ENCODE measurements at regions not wholly inside any gene's neighbourhood (a gene's known extent, or its start where the extent isn't known, plus 50 kb on each side); places are given as distances from the start of the nearest gene placed in this dataset.

DNA sequence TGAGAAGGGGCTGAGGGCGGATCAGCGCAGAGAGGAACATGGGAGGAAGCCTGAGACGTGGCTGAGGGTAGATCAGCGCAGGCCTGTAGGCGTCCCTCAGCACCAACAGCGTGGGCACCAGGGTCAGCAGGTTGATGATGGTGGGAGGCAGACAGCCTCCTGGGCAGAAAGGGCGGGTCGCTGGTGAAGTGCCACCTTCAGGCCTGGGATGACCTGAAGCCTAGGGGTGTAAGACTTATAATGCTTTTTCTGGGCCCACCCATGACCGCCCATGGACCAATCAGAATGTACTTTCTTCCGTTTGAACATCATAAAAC lies 462.1 kb downstream of the TBC1D32 start (continued):
- TF ChIP-seq, protein P1, sequence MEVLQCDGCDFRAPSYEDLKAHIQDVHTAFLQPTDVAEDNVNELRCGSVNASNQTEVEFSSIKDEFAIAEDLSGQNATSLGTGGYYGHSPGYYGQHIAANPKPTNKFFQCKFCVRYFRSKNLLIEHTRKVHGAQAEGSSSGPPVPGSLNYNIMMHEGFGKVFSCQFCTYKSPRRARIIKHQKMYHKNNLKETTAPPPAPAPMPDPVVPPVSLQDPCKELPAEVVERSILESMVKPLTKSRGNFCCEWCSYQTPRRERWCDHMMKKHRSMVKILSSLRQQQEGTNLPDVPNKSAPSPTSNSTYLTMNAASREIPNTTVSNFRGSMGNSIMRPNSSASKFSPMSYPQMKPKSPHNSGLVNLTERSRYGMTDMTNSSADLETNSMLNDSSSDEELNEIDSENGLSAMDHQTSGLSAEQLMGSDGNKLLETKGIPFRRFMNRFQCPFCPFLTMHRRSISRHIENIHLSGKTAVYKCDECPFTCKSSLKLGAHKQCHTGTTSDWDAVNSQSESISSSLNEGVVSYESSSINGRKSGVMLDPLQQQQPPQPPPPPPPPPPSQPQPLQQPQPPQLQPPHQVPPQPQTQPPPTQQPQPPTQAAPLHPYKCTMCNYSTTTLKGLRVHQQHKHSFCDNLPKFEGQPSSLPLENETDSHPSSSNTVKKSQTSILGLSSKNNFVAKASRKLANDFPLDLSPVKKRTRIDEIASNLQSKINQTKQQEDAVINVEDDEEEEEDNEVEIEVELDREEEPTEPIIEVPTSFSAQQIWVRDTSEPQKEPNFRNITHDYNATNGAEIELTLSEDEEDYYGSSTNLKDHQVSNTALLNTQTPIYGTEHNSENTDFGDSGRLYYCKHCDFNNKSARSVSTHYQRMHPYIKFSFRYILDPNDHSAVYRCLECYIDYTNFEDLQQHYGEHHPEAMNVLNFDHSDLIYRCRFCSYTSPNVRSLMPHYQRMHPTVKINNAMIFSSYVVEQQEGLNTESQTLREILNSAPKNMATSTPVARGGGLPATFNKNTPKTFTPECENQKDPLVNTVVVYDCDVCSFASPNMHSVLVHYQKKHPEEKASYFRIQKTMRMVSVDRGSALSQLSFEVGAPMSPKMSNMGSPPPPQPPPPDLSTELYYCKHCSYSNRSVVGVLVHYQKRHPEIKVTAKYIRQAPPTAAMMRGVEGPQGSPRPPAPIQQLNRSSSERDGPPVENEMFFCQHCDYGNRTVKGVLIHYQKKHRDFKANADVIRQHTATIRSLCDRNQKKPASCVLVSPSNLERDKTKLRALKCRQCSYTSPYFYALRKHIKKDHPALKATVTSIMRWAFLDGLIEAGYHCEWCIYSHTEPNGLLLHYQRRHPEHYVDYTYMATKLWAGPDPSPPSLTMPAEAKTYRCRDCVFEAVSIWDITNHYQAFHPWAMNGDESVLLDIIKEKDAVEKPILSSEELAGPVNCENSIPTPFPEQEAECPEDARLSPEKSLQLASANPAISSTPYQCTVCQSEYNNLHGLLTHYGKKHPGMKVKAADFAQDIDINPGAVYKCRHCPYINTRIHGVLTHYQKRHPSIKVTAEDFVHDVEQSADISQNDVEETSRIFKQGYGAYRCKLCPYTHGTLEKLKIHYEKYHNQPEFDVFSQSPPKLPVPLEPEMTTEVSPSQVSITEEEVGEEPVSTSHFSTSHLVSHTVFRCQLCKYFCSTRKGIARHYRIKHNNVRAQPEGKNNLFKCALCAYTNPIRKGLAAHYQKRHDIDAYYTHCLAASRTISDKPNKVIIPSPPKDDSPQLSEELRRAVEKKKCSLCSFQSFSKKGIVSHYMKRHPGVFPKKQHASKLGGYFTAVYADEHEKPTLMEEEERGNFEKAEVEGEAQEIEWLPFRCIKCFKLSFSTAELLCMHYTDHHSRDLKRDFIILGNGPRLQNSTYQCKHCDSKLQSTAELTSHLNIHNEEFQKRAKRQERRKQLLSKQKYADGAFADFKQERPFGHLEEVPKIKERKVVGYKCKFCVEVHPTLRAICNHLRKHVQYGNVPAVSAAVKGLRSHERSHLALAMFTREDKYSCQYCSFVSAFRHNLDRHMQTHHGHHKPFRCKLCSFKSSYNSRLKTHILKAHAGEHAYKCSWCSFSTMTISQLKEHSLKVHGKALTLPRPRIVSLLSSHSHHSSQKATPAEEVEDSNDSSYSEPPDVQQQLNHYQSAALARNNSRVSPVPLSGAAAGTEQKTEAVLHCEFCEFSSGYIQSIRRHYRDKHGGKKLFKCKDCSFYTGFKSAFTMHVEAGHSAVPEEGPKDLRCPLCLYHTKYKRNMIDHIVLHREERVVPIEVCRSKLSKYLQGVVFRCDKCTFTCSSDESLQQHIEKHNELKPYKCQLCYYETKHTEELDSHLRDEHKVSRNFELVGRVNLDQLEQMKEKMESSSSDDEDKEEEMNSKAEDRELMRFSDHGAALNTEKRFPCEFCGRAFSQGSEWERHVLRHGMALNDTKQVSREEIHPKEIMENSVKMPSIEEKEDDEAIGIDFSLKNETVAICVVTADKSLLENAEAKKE (CRISPR knock-in tag; IDR thresholded peaks at IDR 0.05), result no peak
- TF ChIP-seq ZNF331 (CRISPR knock-in tag; IDR thresholded peaks at IDR 0.05; ENCODE audit: low read depth) (no peak), ZNF114 (CRISPR knock-in tag; IDR thresholded peaks at IDR 0.05) (no peak), CREB1 (CRISPR knock-in tag; IDR thresholded peaks at IDR 0.05; ENCODE audit: low read depth) (no peak), EZH2 (IDR thresholded peaks at IDR 0.05; ENCODE audit: low read depth, unreplicated experiment) (no peak)

DNA sequence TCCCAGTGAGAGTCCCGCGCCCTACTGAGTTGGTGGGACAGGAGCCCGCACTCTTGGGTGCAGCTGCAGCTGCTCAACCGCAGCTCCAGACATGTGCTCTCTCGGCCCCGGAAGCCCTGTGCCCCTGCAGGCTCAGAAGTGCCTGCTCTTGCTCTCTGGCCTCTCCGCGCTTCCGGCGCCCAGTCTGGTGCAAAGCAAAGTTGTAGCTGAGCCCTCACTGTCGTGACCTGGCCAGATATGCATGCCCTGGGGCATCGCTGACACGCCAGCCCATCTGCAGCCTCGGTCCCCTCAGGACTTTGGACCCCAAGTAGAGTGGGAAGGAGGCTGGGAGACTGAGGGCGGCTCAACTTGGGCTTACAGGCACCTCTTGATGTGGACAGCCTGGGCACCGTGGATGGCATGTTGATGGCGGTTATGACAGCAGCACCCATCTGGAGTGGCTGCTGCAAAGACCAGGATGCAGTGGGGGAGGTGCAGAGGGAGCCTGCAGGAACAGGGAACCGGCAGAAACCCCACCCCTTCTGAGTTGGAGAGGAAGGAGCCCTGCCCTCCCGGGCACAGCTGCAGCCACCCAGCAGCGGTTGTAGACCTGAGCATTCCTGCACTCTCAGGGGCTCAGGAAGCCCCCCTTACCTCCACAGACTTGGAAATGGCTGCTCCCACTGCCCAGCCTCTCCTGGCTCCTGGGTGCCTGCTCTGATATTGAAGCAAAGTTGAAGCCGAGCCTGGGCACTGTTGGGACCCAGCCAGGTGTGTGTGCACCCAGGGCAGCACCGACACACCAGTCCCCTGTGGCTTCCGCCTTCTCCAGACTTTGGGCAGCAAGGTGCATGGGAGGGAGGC lies 462.6 kb downstream of the TBC1D32 start:
- Histone ChIP-seq H3F3A (replicated peaks; ENCODE audit: low read depth) (no peaks in the 10 kb centered on the region), H3K4me3 (no peak overlapping the region), H3K4me2 (no peak overlapping the region), H3K27me3 (ENCODE audit: insufficient read depth) (no peaks in the 10 kb centered on the region), H3K27ac (ENCODE audit: low read depth) (no peak overlapping the region), H3K79me2 (replicated peaks; ENCODE audit: insufficient read depth) (no peaks in the 10 kb centered on the region), H3K4me1 (ENCODE audit: insufficient read depth) (no peaks in the 10 kb centered on the region), H3K36me3 (ENCODE audit: insufficient read depth) (no peaks in the 10 kb centered on the region), H2AFZ (peak overlapping the region; percentile 72; the same call in 1 of the 2 replicates), H3K9me2 (ENCODE audit: insufficient read depth) (0 out of 2 replicates have a peak, but pooled peaks cover 4% of the 10 kb centered on the region), H4K20me1 (replicated peaks; ENCODE audit: insufficient read depth) (no peaks in the 10 kb centered on the region)
- H3K36me3 Mint-ChIP-seq (ENCODE audit: low read depth), result no peaks in the 10 kb centered on the region
- H3K27me3 Mint-ChIP-seq (ENCODE audit: insufficient read depth, low read depth, poor library complexity), result peaks cover 5% of the 10 kb centered on the region
- H3K4me1 Mint-ChIP-seq, result no peaks in the 10 kb centered on the region
- DNase-seq (ENCODE audit: low spot score), result peak; percentile 26
- ATAC-seq, result peak; percentile 76
- H3K27ac Mint-ChIP-seq, result no peak overlapping the region
- H3K4me3 Mint-ChIP-seq, result no peak overlapping the region
- H3K9me3 Mint-ChIP-seq, result no peaks in the 10 kb centered on the region
- TF ChIP-seq, protein P2, sequence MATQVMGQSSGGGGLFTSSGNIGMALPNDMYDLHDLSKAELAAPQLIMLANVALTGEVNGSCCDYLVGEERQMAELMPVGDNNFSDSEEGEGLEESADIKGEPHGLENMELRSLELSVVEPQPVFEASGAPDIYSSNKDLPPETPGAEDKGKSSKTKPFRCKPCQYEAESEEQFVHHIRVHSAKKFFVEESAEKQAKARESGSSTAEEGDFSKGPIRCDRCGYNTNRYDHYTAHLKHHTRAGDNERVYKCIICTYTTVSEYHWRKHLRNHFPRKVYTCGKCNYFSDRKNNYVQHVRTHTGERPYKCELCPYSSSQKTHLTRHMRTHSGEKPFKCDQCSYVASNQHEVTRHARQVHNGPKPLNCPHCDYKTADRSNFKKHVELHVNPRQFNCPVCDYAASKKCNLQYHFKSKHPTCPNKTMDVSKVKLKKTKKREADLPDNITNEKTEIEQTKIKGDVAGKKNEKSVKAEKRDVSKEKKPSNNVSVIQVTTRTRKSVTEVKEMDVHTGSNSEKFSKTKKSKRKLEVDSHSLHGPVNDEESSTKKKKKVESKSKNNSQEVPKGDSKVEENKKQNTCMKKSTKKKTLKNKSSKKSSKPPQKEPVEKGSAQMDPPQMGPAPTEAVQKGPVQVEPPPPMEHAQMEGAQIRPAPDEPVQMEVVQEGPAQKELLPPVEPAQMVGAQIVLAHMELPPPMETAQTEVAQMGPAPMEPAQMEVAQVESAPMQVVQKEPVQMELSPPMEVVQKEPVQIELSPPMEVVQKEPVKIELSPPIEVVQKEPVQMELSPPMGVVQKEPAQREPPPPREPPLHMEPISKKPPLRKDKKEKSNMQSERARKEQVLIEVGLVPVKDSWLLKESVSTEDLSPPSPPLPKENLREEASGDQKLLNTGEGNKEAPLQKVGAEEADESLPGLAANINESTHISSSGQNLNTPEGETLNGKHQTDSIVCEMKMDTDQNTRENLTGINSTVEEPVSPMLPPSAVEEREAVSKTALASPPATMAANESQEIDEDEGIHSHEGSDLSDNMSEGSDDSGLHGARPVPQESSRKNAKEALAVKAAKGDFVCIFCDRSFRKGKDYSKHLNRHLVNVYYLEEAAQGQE (IDR thresholded peaks at IDR 0.05; ENCODE audit: unreplicated experiment), result no peak
- TF ChIP-seq, protein P3, sequence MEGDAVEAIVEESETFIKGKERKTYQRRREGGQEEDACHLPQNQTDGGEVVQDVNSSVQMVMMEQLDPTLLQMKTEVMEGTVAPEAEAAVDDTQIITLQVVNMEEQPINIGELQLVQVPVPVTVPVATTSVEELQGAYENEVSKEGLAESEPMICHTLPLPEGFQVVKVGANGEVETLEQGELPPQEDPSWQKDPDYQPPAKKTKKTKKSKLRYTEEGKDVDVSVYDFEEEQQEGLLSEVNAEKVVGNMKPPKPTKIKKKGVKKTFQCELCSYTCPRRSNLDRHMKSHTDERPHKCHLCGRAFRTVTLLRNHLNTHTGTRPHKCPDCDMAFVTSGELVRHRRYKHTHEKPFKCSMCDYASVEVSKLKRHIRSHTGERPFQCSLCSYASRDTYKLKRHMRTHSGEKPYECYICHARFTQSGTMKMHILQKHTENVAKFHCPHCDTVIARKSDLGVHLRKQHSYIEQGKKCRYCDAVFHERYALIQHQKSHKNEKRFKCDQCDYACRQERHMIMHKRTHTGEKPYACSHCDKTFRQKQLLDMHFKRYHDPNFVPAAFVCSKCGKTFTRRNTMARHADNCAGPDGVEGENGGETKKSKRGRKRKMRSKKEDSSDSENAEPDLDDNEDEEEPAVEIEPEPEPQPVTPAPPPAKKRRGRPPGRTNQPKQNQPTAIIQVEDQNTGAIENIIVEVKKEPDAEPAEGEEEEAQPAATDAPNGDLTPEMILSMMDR (conservative IDR thresholded peaks at IDR 0.05; ENCODE audit: low read depth in 2 of 2), result no peak
